ENCODE measurements at regions not wholly inside any gene's neighbourhood (a gene's known extent, or its start where the extent isn't known, plus 50 kb on each side); places are given as distances from the start of the nearest gene placed in this dataset.
A peak's percentile ranks its signal among the peaks of the same experiment; 100 is the strongest.
"Not testable (repeated sequence)": the region's sequence is repeated elsewhere in the genome, so short reads cannot be mapped to it uniquely, and the experiment has no call there.

DNA sequence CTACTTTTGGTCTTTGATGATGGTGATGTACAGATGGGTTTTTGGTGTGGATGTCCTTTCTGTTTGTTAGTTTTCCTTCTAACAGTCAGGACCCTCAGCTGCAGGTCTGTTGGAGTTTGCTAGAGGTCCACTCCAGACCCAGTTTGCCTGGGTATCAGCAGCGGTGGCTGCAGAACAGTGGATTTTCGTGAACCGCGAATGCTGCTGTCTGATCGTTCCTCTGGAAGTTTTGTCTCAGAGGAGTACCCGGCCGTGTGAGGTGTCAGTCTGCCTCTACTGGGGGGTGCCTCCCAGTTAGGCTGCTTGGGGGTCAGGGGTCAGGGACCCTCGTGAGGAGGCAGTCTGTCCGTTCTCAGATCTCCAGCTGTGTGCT, 56.6 kb upstream of the TNFAIP8 start:
- H3K27me3 Mint-ChIP-seq (ENCODE audit: insufficient read depth, unreplicated experiment); H3K27ac Mint-ChIP-seq (ENCODE audit: low read depth, unreplicated experiment); CTCF ChIA-PET; intact Hi-C loops (cut with micrococcal nuclease); H3K4me3 Mint-ChIP-seq (ENCODE audit: unreplicated experiment); DNase-seq (ENCODE audit: unreplicated experiment); H3K36me3 Mint-ChIP-seq (ENCODE audit: insufficient read depth, unreplicated experiment); H3K9me3 Mint-ChIP-seq (ENCODE audit: unreplicated experiment); BruUV-seq (replicated peaks): not testable (repeated sequence)
- POLR2A ChIA-PET, result interaction anchor here (1.0 kb wide), 1 partner anchor 8 kb away, joined by 3 read pairs; no protein-coding TSS in a partner anchor
- H3K4me1 Mint-ChIP-seq (ENCODE audit: insufficient read depth, unreplicated experiment), result peaks cover 25% of the 10 kb centered on the region

DNA sequence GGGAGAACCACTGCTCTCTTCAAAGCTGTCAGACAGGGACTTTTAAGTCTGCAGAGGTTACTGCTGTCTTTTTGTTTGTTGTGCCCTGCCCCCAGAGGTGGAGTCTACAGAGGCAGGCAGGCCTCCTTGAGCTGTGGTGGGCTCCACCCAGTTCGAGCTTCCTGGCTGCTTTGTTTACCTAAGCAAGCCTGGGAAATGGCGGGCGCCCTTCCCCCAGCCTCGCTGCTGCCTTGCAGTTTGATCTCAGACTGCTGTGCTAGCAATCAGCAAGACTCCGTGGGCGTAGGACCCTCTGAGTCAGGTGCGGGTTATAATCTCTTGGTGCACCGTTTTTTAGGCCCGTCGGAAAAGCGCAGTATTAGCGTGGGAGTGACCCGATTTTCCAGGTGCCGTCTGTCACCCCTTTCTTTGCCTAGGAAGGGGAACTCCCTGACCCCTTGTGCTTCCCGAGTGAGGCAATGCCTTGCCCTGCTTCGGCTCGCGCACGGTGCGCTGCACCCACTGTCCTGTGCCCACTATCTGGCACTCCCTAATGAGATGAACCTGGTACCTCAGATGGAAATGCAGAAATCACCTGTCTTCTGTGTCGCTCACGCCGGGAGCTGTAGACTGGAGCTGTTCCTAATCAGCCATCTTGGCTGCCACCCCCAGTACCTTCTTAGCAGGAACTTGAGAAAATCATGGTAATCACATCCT, 56.1 kb upstream of the TNFAIP8 start:
- H3K27ac Mint-ChIP-seq (ENCODE audit: low read depth, unreplicated experiment); H3K27me3 Mint-ChIP-seq (ENCODE audit: insufficient read depth, unreplicated experiment); H3K36me3 Mint-ChIP-seq (ENCODE audit: insufficient read depth, unreplicated experiment); H3K9me3 Mint-ChIP-seq (ENCODE audit: unreplicated experiment); DNase-seq (ENCODE audit: unreplicated experiment); intact Hi-C loops (cut with micrococcal nuclease); H3K4me3 Mint-ChIP-seq (ENCODE audit: unreplicated experiment); BruUV-seq (replicated peaks): not testable (repeated sequence)
- ChIA-PET POLR2A (interaction anchor here (1.0 to 2.1 kb wide), 4 partner anchors 9 to 32 kb away, joined by 3 to 7 read pairs (median 4); no protein-coding TSS in a partner anchor), CTCF (interaction anchor here (2.0 kb wide), 1 partner anchor 112 kb away, joined by 9 read pairs; no protein-coding TSS in a partner anchor)
- H3K4me1 Mint-ChIP-seq (ENCODE audit: insufficient read depth, unreplicated experiment), result peaks cover 31% of the 10 kb centered on the region

DNA sequence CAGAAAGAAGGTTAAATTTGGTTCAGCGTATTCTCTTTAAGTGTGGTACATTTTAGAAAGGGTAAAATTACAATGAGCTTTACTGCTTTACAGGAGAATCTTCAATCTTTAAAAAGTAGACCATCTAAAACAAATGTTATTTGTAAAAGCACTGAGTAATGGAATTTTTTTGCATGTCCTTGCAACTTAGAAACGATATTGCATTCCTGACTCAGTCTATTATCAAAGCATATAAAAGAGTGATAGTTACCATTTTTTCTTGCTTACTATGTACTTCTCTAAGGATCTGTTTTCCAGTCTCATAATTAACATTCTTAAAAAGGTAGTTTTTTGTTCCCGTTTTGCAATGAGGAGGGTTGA, 55.5 kb upstream of the TNFAIP8 start:
- H3K4me3 Mint-ChIP-seq (ENCODE audit: unreplicated experiment), result no peak overlapping the region
- TF ChIP-seq CTCF (IDR thresholded peaks at IDR 0.05; ENCODE audit: unreplicated experiment), result no peak
- ChIA-PET POLR2A (interaction anchor here (1.1 to 2.1 kb wide), 4 partner anchors 12 to 32 kb away, joined by 3 to 7 read pairs (median 6); no protein-coding TSS in a partner anchor), CTCF (interaction anchor here (2.0 kb wide), 1 partner anchor 112 kb away, joined by 9 read pairs; no protein-coding TSS in a partner anchor)
- no peak overlapping the region for H3K27ac Mint-ChIP-seq (ENCODE audit: low read depth, unreplicated experiment)
- no peaks in the 10 kb centered on the region for H3K36me3 Mint-ChIP-seq (ENCODE audit: insufficient read depth, unreplicated experiment)
- no TSS peak for BruUV-seq (replicated peaks)
- H3K27me3 Mint-ChIP-seq (ENCODE audit: insufficient read depth, unreplicated experiment), result no peaks in the 10 kb centered on the region
- intact Hi-C loops (cut with micrococcal nuclease), result no loop called here
- H3K4me1 Mint-ChIP-seq (ENCODE audit: insufficient read depth, unreplicated experiment), result peaks cover 33% of the 10 kb centered on the region
- no peak for DNase-seq (ENCODE audit: unreplicated experiment)
- H3K9me3 Mint-ChIP-seq (ENCODE audit: unreplicated experiment), result no peaks in the 10 kb centered on the region

GRCh38 chr5:119301210-119301609, 54.6 kb upstream of the TNFAIP8 start:
- peaks cover 33% of the 10 kb centered on the region for H3K4me1 Mint-ChIP-seq (ENCODE audit: insufficient read depth, unreplicated experiment)
- no peak overlapping the region for H3K27ac Mint-ChIP-seq (ENCODE audit: low read depth, unreplicated experiment)
- intact Hi-C loops (cut with micrococcal nuclease), result no loop called here
- H3K27me3 Mint-ChIP-seq (ENCODE audit: insufficient read depth, unreplicated experiment), result no peaks in the 10 kb centered on the region
- no peak overlapping the region for H3K4me3 Mint-ChIP-seq (ENCODE audit: unreplicated experiment)
- ChIA-PET POLR2A (interaction anchor here (0.6 to 2.1 kb wide), 6 partner anchors 11 to 1233 kb away, joined by 3 to 7 read pairs (median 4); no protein-coding TSS in a partner anchor), CTCF (interaction anchor here (0.6 to 2.0 kb wide), 7 partner anchors 11 to 111 kb away, joined by 3 to 9 read pairs (median 4); no protein-coding TSS in a partner anchor)
- no TSS peak for BruUV-seq (replicated peaks)
- TF ChIP-seq CTCF (IDR thresholded peaks at IDR 0.05; ENCODE audit: unreplicated experiment), result no peak
- no peaks in the 10 kb centered on the region for H3K36me3 Mint-ChIP-seq (ENCODE audit: insufficient read depth, unreplicated experiment)
- no peak for DNase-seq (ENCODE audit: unreplicated experiment)
- H3K9me3 Mint-ChIP-seq (ENCODE audit: unreplicated experiment), result no peaks in the 10 kb centered on the region

DNA sequence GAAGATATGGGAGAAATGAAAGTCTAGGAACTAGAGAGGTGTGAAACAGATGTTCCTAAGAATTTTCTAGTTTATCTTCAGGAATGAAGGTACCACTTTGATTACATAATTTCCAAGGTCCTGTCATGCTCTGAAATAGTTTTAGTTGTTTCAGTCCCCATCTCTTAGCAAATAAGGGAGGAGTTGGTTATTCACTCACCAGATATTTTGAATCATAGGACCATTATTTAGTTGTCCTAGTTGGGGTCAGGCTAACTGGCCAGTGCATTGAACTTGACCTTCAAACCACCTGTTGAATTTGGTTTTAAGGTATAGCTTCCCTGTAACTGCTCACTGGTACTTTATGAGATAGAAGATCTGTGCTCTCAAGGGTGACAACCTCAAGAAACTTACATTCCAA, 53.9 kb upstream of the TNFAIP8 start:
- Mint-ChIP-seq H3K4me1 (ENCODE audit: insufficient read depth, unreplicated experiment) (peaks cover 33% of the 10 kb centered on the region), H3K36me3 (ENCODE audit: insufficient read depth, unreplicated experiment) (no peaks in the 10 kb centered on the region), H3K27ac (ENCODE audit: low read depth, unreplicated experiment) (peak overlapping the region; percentile 91), H3K9me3 (ENCODE audit: unreplicated experiment) (no peaks in the 10 kb centered on the region), H3K4me3 (ENCODE audit: unreplicated experiment) (no peak overlapping the region), H3K27me3 (ENCODE audit: insufficient read depth, unreplicated experiment) (no peaks in the 10 kb centered on the region)
- ChIA-PET CTCF (interaction anchor here (0.6 to 5.3 kb wide), 13 partner anchors 10 to 275 kb away, joined by 3 to 32 read pairs (median 4); no protein-coding TSS in a partner anchor), POLR2A (interaction anchor here (1.2 to 4.5 kb wide), 10 partner anchors 13 to 55 kb away, joined by 6 to 28 read pairs (median 18); partner anchors contain the start of gene TNFAIP8)
- no peak for DNase-seq (ENCODE audit: unreplicated experiment)
- no peak for TF ChIP-seq CTCF (IDR thresholded peaks at IDR 0.05; ENCODE audit: unreplicated experiment)
- intact Hi-C loops (cut with micrococcal nuclease), result loop anchor here (2.0 kb wide), 1 partner anchor 33 kb away; no protein-coding TSS in a partner anchor
- no TSS peak for BruUV-seq (replicated peaks)

Data from MCF 10A (cell line).